CD4-positive, alpha-beta memory T cell (primary cell): ENCODE measurements at regions not wholly inside any gene's neighbourhood (a gene's known extent, or its start where the extent isn't known, plus 50 kb on each side); places are given as distances from the start of the nearest gene placed in this dataset.
"Not testable (repeated sequence)": the region's sequence is repeated elsewhere in the genome, so short reads cannot be mapped to it uniquely, and the experiment has no call there.

Source experiments
- CTCF ChIA-PET: fragments of 350-600 bp; sonication (Branson Sonifier 250); formaldehyde crosslinking; loops from one replicate; lab custom pipeline; 2021; ENCODE audit warnings: inconsistent platforms; ENCODE audit not compliant: partially characterized antibody; lab: Charles Lee
- POLR2A ChIA-PET: fragments of 350-600 bp; sonication (Branson Sonifier 250); formaldehyde crosslinking; loops from one replicate; lab custom pipeline; 2021; ENCODE audit not compliant: partially characterized antibody; lab: Charles Lee
- DNase-seq, 5 donors: peaks; one replicate each; pipeline versions ENCODE4 v3.0.0 to v3.0.0-alpha.2; 2020 to 2022; ENCODE audit warnings: mixed read lengths in 1 of 5
- H3K27ac ChIP-seq: one replicate; pipeline ENCODE4 v1.7.0; 2013; ENCODE audit warnings: low read depth, low read length
- H3K27me3 ChIP-seq: 2 replicates; pipeline ENCODE4 v1.7.0; 2013; ENCODE audit warnings: mild to moderate bottlenecking, low read length, moderate library complexity; ENCODE audit not compliant: insufficient read depth
- H3K36me3 ChIP-seq: 2 replicates; pipeline ENCODE4 v1.7.0; 2013; ENCODE audit warnings: mild to moderate bottlenecking, low read length, moderate library complexity; ENCODE audit not compliant: insufficient read depth
- H3K4me1 ChIP-seq: 2 replicates; pipeline ENCODE4 v1.7.0; 2013; ENCODE audit warnings: mild to moderate bottlenecking, low read length, moderate library complexity; ENCODE audit not compliant: insufficient read depth
- H3K4me3 ChIP-seq, 2 donors: one replicate each; pipeline ENCODE4 v1.7.0; 2013; ENCODE audit warnings: low read length in 2 of 2, mild to moderate bottlenecking in 1 of 2
- H3K9me3 ChIP-seq, 2 donors: one replicate each; pipeline ENCODE4 v1.7.0; 2013; ENCODE audit warnings: low read length in 2 of 2, control low read depth in 1 of 2; ENCODE audit not compliant: control insufficient read depth in 1 of 2
- H3K27ac Mint-ChIP-seq, 7 donors: one replicate each; pipeline ENCODE4 v1.8.0; 2020 to 2021; ENCODE audit warnings: mixed read lengths in 7 of 7, mild to moderate bottlenecking in 6 of 7, inconsistent platforms in 3 of 7, moderate library complexity in 3 of 7
- H3K27me3 Mint-ChIP-seq, 2 donors: one replicate each; pipeline ENCODE4 v1.8.0; 2020 to 2021; ENCODE audit warnings: mixed read lengths in 2 of 2
- H3K36me3 Mint-ChIP-seq, 2 donors: one replicate each; pipeline ENCODE4 v1.8.0; 2020 to 2021; ENCODE audit warnings: mixed read lengths in 2 of 2, inconsistent platforms in 1 of 2, mild to moderate bottlenecking in 1 of 2
- H3K4me1 Mint-ChIP-seq, 4 donors: one replicate each; pipeline ENCODE4 v1.8.0; 2020 to 2021; ENCODE audit warnings: mixed read lengths in 4 of 4, mild to moderate bottlenecking in 1 of 4
- H3K4me3 Mint-ChIP-seq, 8 donors: one replicate each; pipeline ENCODE4 v1.8.0; 2020 to 2021; ENCODE audit warnings: mixed read lengths in 8 of 8, mild to moderate bottlenecking in 7 of 8, moderate library complexity in 6 of 8, inconsistent platforms in 3 of 8
- H3K9me3 Mint-ChIP-seq, 8 donors: one replicate each; pipeline ENCODE4 v1.8.0; 2020 to 2021; ENCODE audit warnings: mixed read lengths in 8 of 8, mild to moderate bottlenecking in 5 of 8, inconsistent platforms in 3 of 8, moderate library complexity in 1 of 8
- intact Hi-C: fragments of 100-400 bp; cut with micrococcal nuclease; formaldehyde crosslinking; loops from one replicate; pipeline ENCODE4 v1.15.1; 2023

DNA sequence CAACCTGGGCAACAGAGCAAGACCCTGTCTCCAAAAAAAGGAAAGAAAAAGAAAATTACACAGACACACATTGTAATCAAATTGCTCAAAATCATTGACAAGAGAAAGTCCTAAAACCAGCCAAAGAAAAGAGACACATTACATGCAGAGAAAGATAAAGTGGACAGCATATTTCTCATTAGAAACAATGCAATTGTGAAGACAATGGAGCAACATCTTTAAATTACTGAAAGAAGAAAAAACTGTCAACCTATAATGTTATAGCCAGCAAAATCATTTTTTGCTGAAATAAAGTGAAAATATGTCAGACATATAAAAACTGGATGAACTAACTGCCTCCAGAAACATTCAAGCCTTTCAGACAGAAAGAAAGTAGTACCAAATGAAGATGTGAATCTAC, 120.6 kb downstream of the TMEM167A start:
- Mint-ChIP-seq H3K27ac (no peak overlapping the region), H3K36me3 (peaks cover 2 to 3% of the 10 kb centered on the region in 2 donors), H3K9me3 (peaks cover 3 to 33% (median 24%) of the 10 kb centered on the region in 8 donors), H3K4me1 (no peaks in the 10 kb centered on the region), H3K27me3 (peaks cover 0 to 2% of the 10 kb centered on the region in 2 donors), H3K4me3 (no peak overlapping the region)
- no peak overlapping the region for H3K4me3 ChIP-seq
- H3K27ac ChIP-seq = no peak overlapping the region
- CTCF ChIA-PET = no interaction called here
- H3K27me3 ChIP-seq = no peaks in the 10 kb centered on the region
- no peak for DNase-seq
- POLR2A ChIA-PET = no interaction called here
- H3K9me3 ChIP-seq = no peaks in the 10 kb centered on the region
- H3K36me3 ChIP-seq = no peaks in the 10 kb centered on the region
- intact Hi-C loops = no loop called here
- H3K4me1 ChIP-seq = no peaks in the 10 kb centered on the region

DNA sequence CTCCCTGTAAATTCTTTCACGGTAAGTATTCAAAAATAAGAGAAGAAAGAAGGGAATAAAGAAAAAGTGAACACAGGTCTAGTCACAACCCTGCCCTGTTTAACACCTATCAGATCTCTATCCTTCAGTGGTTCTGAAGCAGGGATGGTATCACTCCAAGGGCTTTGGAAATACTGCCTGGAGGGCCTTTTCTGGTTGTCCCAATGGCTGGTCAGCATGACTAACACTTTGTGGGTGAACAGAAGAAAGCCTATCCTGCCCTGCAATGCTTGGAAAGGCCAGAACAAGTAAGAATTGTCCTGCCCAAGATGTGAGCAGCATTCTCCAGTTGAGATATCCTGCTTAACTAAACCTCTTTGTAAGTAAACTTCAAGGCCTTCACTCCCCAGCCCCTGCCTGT, 124.9 kb downstream of the TMEM167A start:
- intact Hi-C loops = no loop called here
- no peaks in the 10 kb centered on the region for H3K9me3 ChIP-seq
- POLR2A ChIA-PET = no interaction called here
- Mint-ChIP-seq H3K4me1 (no peaks in the 10 kb centered on the region), H3K27me3 (peaks cover 0 to 1% of the 10 kb centered on the region in 2 donors), H3K36me3 (peaks cover 2 to 3% of the 10 kb centered on the region in 2 donors), H3K4me3 (no peak overlapping the region), H3K27ac (no peak overlapping the region), H3K9me3 (peaks cover 3 to 40% (median 30%) of the 10 kb centered on the region in 8 donors)
- no peaks in the 10 kb centered on the region for H3K27me3 ChIP-seq
- CTCF ChIA-PET = no interaction called here
- no peak for DNase-seq
- no peak overlapping the region for H3K4me3 ChIP-seq
- H3K36me3 ChIP-seq = no peaks in the 10 kb centered on the region
- H3K4me1 ChIP-seq = no peaks in the 10 kb centered on the region
- no peak overlapping the region for H3K27ac ChIP-seq

DNA sequence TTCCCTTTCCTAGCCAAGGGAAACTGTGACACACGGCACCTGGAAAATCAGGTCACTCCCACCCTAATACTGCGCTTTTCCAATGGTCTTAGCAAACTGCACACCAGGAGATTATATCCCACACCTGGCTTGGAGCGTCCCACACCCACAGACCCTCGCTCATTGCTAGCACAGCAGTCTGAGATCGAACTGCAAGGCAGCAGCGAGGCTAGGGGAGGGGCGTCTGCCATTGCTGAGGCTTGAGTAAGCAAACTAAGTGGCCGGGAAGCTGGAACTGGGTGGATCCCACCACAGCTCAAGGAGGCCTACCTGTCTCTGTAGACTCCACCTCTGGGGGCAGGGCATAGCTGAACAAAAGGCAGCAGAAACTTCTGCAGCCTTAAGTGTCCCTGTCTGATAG, 132.9 kb downstream of the TMEM167A start:
- H3K27ac Mint-ChIP-seq, H3K36me3 ChIP-seq, H3K27ac ChIP-seq, H3K9me3 ChIP-seq, intact Hi-C loops, H3K4me3 Mint-ChIP-seq, H3K4me3 ChIP-seq, H3K27me3 ChIP-seq, H3K27me3 Mint-ChIP-seq, POLR2A ChIA-PET, H3K4me1 Mint-ChIP-seq, CTCF ChIA-PET, H3K36me3 Mint-ChIP-seq, H3K4me1 ChIP-seq, DNase-seq: not testable (repeated sequence)
- H3K9me3 Mint-ChIP-seq = peaks cover 5 to 22% (median 14%) of the 10 kb centered on the region in 8 donors

DNA sequence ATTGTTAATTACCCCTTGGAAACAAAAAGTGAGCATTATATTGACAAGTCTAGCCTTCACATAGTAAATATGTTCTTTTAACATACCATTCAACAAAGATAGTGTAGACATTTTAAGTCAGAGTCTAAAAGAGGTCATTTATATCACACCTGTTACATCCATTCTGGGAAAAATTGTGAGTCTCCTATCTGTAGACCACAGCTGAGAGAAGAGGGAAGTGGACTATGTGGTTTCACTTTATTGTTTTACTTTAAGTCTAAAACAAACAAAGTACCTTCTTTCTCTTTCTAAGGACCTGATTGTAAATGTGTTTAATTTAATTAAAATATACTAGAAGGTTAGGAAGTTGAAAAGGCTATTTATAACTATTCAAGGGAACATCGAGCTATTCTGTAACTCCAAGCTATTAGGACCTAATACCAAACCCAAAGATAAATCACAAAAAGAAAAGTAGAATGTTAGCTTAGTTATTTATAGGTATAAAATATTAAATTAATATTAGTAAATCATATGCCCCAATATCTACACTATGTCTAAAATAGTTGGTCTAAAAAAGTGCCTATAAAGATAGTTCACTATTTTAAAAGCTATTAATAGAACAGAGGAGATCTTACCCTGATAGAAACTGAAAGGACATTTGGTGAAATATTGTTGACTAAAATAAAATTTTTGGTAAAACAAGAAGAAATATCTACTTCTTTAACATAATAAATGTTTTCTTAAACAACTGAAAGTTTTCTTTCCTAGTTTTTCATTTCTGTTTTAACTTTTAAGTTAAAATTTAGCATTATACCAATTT, 134.9 kb downstream of the TMEM167A start:
- Histone ChIP-seq H3K9me3 (no peaks in the 10 kb centered on the region), H3K27me3 (no peaks in the 10 kb centered on the region), H3K36me3 (no peaks in the 10 kb centered on the region), H3K27ac (no peak overlapping the region), H3K4me3 (no peak overlapping the region), H3K4me1 (no peaks in the 10 kb centered on the region)
- intact Hi-C loops = no loop called here
- Mint-ChIP-seq H3K36me3 (peaks cover 0 to 4% of the 10 kb centered on the region in 2 donors), H3K27me3 (peaks cover 2 to 4% of the 10 kb centered on the region in 2 donors), H3K4me1 (no peaks in the 10 kb centered on the region), H3K27ac (no peak overlapping the region), H3K9me3 (peaks cover 0 to 12% (median 5%) of the 10 kb centered on the region in 8 donors), H3K4me3 (no peak overlapping the region)
- POLR2A ChIA-PET = no interaction called here
- CTCF ChIA-PET = no interaction called here
- no peak for DNase-seq

DNA sequence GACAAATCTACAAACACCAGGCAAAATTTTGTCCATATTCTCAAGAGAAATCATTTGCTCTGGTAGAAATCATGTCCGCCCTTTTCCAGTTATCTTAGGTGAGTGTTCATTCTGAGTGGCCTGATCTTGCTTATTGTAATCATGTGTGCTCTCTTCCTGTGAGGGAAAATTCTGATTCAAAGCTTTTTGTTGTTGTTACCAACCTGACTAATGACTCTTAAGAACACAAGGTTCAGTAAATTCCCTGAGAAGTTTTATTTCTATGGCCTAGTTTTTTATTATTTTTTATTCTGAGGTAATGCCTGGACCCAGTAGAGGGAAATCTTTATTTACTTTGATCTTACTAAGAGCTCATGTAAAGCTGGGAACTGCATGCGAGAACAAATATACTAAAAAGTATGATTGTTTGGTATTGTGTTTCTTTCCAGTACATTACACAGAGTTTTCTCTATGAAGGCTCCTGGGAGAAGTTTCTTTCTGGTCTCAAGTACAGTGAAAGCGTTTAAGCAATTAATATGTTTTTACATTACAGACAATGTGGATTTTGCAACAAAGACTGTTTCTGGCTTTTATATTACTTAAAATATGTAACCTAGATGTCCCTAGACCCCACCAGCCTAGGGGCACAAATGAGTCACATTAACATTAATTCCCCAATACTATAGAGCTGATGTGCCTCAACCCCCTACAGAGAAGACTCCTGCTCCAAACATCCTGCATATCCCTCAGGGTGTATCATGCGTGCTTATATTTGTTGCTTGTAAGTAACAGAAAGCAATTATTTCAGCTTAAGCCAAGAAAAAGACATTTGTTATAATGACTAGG, 138.1 kb downstream of the TMEM167A start:
- no peak overlapping the region for H3K27ac Mint-ChIP-seq
- no peak for DNase-seq
- peaks cover 0 to 6% (median 4%) of the 10 kb centered on the region in 8 donors for H3K9me3 Mint-ChIP-seq
- no peaks in the 10 kb centered on the region for H3K9me3 ChIP-seq
- H3K4me3 ChIP-seq = no peak overlapping the region
- H3K27ac ChIP-seq = no peak overlapping the region
- no peaks in the 10 kb centered on the region for H3K4me1 Mint-ChIP-seq
- CTCF ChIA-PET = no interaction called here
- POLR2A ChIA-PET = no interaction called here
- peaks cover 2 to 4% of the 10 kb centered on the region in 2 donors for H3K27me3 Mint-ChIP-seq
- H3K36me3 Mint-ChIP-seq = no peaks in the 10 kb centered on the region
- no peaks in the 10 kb centered on the region for H3K4me1 ChIP-seq
- no peak overlapping the region for H3K4me3 Mint-ChIP-seq
- H3K36me3 ChIP-seq = no peaks in the 10 kb centered on the region
- intact Hi-C loops = no loop called here
- no peaks in the 10 kb centered on the region for H3K27me3 ChIP-seq

DNA sequence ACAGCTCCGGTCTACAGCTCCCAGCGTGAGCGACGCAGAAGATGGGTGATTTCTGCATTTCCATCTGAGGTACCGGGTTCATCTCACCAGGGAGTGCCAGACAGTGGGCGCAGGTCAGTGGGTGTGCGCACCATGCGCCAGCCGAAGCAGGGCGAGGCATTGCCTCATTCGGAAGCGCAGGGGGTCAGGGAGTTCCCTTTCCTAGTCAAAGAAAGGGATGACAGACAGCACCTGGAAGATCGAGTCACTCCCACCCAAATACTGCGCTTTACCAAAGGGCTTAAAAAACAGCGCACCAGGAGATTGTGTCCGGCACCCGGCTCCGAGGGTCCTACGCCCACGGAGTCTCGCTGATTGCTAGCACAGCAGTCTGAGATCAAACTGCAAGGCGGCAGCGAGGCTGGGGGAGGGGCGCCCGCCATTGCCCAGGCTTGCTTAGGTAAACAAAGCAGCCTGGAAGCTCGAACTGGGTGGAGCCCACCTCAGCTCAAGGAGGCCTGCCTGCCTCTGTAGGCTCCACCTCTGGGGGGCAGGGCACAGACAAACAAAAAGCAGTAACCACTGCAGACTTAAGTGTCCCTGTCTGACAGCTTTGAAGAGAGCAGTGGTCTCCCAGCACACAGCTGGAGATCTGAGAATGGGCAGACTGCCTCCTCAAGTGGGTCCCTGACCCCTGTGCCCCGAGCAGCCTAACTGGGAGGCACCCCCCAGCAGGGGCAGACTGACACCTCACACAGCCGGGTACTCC, 144.5 kb downstream of the TMEM167A start:
- H3K27me3 ChIP-seq, DNase-seq, CTCF ChIA-PET, H3K27ac ChIP-seq, H3K27me3 Mint-ChIP-seq, H3K4me3 ChIP-seq, H3K4me1 Mint-ChIP-seq, H3K27ac Mint-ChIP-seq, H3K9me3 Mint-ChIP-seq, H3K36me3 ChIP-seq, H3K4me1 ChIP-seq, H3K36me3 Mint-ChIP-seq, H3K9me3 ChIP-seq, intact Hi-C loops, H3K4me3 Mint-ChIP-seq, POLR2A ChIA-PET: not testable (repeated sequence)

DNA sequence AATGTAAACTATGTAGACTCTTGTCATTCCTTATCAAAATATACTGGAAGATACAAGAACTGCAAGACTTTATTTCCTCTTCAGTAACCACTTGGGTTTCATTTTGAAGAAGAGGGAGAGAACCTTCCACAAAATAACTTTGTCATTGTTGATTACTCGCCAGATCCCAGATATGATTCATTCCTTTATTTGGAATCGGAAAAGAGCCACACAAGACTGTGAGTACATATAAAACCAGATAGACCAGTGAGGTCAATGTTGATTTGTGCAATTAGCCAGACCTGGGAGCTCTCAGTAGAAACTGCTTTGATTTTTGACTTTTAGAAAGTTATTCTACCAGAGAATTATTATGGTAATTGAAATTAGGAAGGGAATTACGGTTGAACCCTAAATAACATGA, 146.1 kb downstream of the TMEM167A start:
- no peak overlapping the region for H3K27ac ChIP-seq
- H3K27me3 Mint-ChIP-seq = peaks cover 1 to 3% of the 10 kb centered on the region in 2 donors
- ChIA-PET CTCF (no interaction called here), POLR2A (no interaction called here)
- H3K4me1 ChIP-seq = no peaks in the 10 kb centered on the region
- no peaks in the 10 kb centered on the region for H3K4me1 Mint-ChIP-seq
- no peak overlapping the region for H3K27ac Mint-ChIP-seq
- no peaks in the 10 kb centered on the region for H3K36me3 ChIP-seq
- no peak for DNase-seq
- intact Hi-C loops = no loop called here
- H3K4me3 ChIP-seq = no peak overlapping the region
- no peaks in the 10 kb centered on the region for H3K36me3 Mint-ChIP-seq
- no peaks in the 10 kb centered on the region for H3K27me3 ChIP-seq
- H3K9me3 ChIP-seq = no peaks in the 10 kb centered on the region
- H3K9me3 Mint-ChIP-seq = no peaks in the 10 kb centered on the region
- no peak overlapping the region for H3K4me3 Mint-ChIP-seq
